ENCODE measurements at regions not wholly inside any gene's neighbourhood (a gene's known extent, or its start where the extent isn't known, plus 50 kb on each side); places are given as distances from the start of the nearest gene placed in this dataset.

GRCh38 chr3:5448816-5449215, 261.3 kb downstream of the EDEM1 start:
- no peak overlapping the region for H3K4me3 ChIP-seq (ENCODE audit: insufficient read depth, low read depth, low read length)
- H3K4me2 ChIP-seq (ENCODE audit: low read length): no peak overlapping the region
- H3K9ac ChIP-seq (ENCODE audit: low read length): no peak overlapping the region
- H3K4me1 ChIP-seq (ENCODE audit: insufficient read depth, low read length): no peaks in the 10 kb centered on the region
- Mint-ChIP-seq H3K4me1 (ENCODE audit: low read depth, unreplicated experiment) (no peaks in the 10 kb centered on the region), H3K4me3 (ENCODE audit: unreplicated experiment) (no peak overlapping the region), H3K9me3 (ENCODE audit: unreplicated experiment) (peaks cover 7% of the 10 kb centered on the region), H3K27ac (ENCODE audit: unreplicated experiment) (no peak overlapping the region), H3K27me3 (ENCODE audit: low read depth, unreplicated experiment) (no peaks in the 10 kb centered on the region), H3K36me3 (ENCODE audit: low read depth, unreplicated experiment) (no peaks in the 10 kb centered on the region)
- no peaks in the 10 kb centered on the region for H3K36me3 ChIP-seq (ENCODE audit: insufficient read depth, low read length)
- no peaks in the 10 kb centered on the region for H3K27me3 ChIP-seq (ENCODE audit: insufficient read depth, low read length)
- DNase-seq (ENCODE audit: low read depth) (no peak), FAIRE-seq (no peak)
- no peaks in the 10 kb centered on the region for H3K79me2 ChIP-seq (ENCODE audit: insufficient read depth, low read length)
- H2AFZ ChIP-seq (ENCODE audit: low read depth, low read length): no peak overlapping the region
- H4K20me1 ChIP-seq (ENCODE audit: insufficient read depth, low read length): no peaks in the 10 kb centered on the region
- TF ChIP-seq CTCF (IDR thresholded peaks at IDR 0.05; ENCODE audit: insufficient read depth, low read depth, low read length) (no peak), EZH2 (IDR thresholded peaks at IDR 0.05; ENCODE audit: insufficient read depth, low read length) (no peak)
- H3K27ac ChIP-seq (ENCODE audit: low read depth, low read length): no peak overlapping the region
- H3K9me3 ChIP-seq (ENCODE audit: insufficient read depth, low read depth, low read length): no peaks in the 10 kb centered on the region

DNA sequence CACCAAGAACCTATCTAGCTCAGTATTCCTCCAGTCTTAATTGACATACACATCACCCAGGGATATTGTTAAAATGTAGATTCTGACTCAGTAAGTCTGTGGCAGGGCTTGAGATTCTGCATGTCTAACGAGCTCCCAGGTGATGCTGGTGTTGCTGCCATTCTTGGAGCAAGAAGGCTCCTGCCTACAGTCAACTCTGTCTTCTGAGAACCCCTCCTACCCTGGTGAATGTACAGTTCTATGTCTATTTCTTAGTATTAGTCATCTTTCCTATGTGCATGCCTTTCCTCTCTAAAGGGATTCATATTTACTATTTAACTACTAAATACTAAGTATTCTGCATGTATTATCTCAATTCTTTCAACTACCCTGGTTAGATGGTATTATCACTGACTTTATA, 268.7 kb downstream of the EDEM1 start:
- Histone ChIP-seq H4K20me1 (ENCODE audit: insufficient read depth, low read length) (no peaks in the 10 kb centered on the region), H3K36me3 (ENCODE audit: insufficient read depth, low read length) (no peaks in the 10 kb centered on the region), H3K27me3 (ENCODE audit: insufficient read depth, low read length) (no peaks in the 10 kb centered on the region), H3K4me1 (ENCODE audit: insufficient read depth, low read length) (no peaks in the 10 kb centered on the region), H3K79me2 (ENCODE audit: insufficient read depth, low read length) (no peaks in the 10 kb centered on the region), H3K4me3 (ENCODE audit: insufficient read depth, low read depth, low read length) (no peak overlapping the region), H3K27ac (ENCODE audit: low read depth, low read length) (no peak overlapping the region), H2AFZ (ENCODE audit: low read depth, low read length) (no peak overlapping the region), H3K9me3 (ENCODE audit: insufficient read depth, low read depth, low read length) (no peaks in the 10 kb centered on the region), H3K9ac (ENCODE audit: low read length) (no peak overlapping the region), H3K4me2 (ENCODE audit: low read length) (no peak overlapping the region)
- Mint-ChIP-seq H3K27ac (ENCODE audit: unreplicated experiment) (no peak overlapping the region), H3K4me3 (ENCODE audit: unreplicated experiment) (no peak overlapping the region), H3K9me3 (ENCODE audit: unreplicated experiment) (peaks cover 2% of the 10 kb centered on the region), H3K4me1 (ENCODE audit: low read depth, unreplicated experiment) (no peaks in the 10 kb centered on the region), H3K27me3 (ENCODE audit: low read depth, unreplicated experiment) (no peaks in the 10 kb centered on the region), H3K36me3 (ENCODE audit: low read depth, unreplicated experiment) (no peaks in the 10 kb centered on the region)
- FAIRE-seq (no peak), DNase-seq (ENCODE audit: low read depth) (no peak)
- TF ChIP-seq CTCF (IDR thresholded peaks at IDR 0.05; ENCODE audit: insufficient read depth, low read depth, low read length): no peak
- TF ChIP-seq EZH2 (IDR thresholded peaks at IDR 0.05; ENCODE audit: insufficient read depth, low read length): no peak

- no peaks in the 10 kb centered on the region for H3K4me1 Mint-ChIP-seq (ENCODE audit: low read depth, unreplicated experiment)
- no peaks in the 10 kb centered on the region for H3K27me3 Mint-ChIP-seq (ENCODE audit: low read depth, unreplicated experiment)
- Histone ChIP-seq H2AFZ (ENCODE audit: low read depth, low read length) (no peak overlapping the region), H3K79me2 (ENCODE audit: insufficient read depth, low read length) (no peaks in the 10 kb centered on the region), H3K27me3 (ENCODE audit: insufficient read depth, low read length) (no peaks in the 10 kb centered on the region), H3K27ac (ENCODE audit: low read depth, low read length) (no peak overlapping the region), H3K9ac (ENCODE audit: low read length) (no peak overlapping the region), H4K20me1 (ENCODE audit: insufficient read depth, low read length) (no peaks in the 10 kb centered on the region), H3K4me1 (ENCODE audit: insufficient read depth, low read length) (no peaks in the 10 kb centered on the region), H3K4me2 (ENCODE audit: low read length) (no peak overlapping the region), H3K9me3 (ENCODE audit: insufficient read depth, low read depth, low read length) (no peaks in the 10 kb centered on the region), H3K4me3 (ENCODE audit: insufficient read depth, low read depth, low read length) (no peak overlapping the region), H3K36me3 (ENCODE audit: insufficient read depth, low read length) (no peaks in the 10 kb centered on the region)
- no peaks in the 10 kb centered on the region for H3K36me3 Mint-ChIP-seq (ENCODE audit: low read depth, unreplicated experiment)
- H3K27ac Mint-ChIP-seq (ENCODE audit: unreplicated experiment): no peak overlapping the region
- no peak for DNase-seq (ENCODE audit: low read depth)
- no peak overlapping the region for H3K4me3 Mint-ChIP-seq (ENCODE audit: unreplicated experiment)
- TF ChIP-seq CTCF (IDR thresholded peaks at IDR 0.05; ENCODE audit: insufficient read depth, low read depth, low read length) (no peak), EZH2 (IDR thresholded peaks at IDR 0.05; ENCODE audit: insufficient read depth, low read length) (no peak)
- no peak for FAIRE-seq
- peaks cover 2% of the 10 kb centered on the region for H3K9me3 Mint-ChIP-seq (ENCODE audit: unreplicated experiment)
Observed at GRCh38 chr3:5458526-5458925, 271.0 kb downstream of the EDEM1 start.
